SK-N-SH (cell line): ENCODE measurements at regions not wholly inside any gene's neighbourhood (a gene's known extent, or its start where the extent isn't known, plus 50 kb on each side); places are given as distances from the start of the nearest gene placed in this dataset.

Source experiments
- FOXM1 ChIP-seq: IDR thresholded peaks from 2 replicates; pipeline ENCODE4 v1.4.0; 2012; ENCODE audit warnings: low read depth, mild to moderate bottlenecking
- TF ChIP-seq, protein P1 (sequence below): fragments of 200-600 bp; sonication (generic); IDR thresholded peaks from 2 replicates; pipeline ENCODE4 v1.6.1; 2017; ENCODE audit warnings: antibody characterized with exemption, mild to moderate bottlenecking, moderate library complexity
- TF ChIP-seq, protein P2 (sequence below): IDR thresholded peaks from 2 replicates; pipeline ENCODE4 v1.4.0; 2012; ENCODE audit warnings: low read depth

DNA sequence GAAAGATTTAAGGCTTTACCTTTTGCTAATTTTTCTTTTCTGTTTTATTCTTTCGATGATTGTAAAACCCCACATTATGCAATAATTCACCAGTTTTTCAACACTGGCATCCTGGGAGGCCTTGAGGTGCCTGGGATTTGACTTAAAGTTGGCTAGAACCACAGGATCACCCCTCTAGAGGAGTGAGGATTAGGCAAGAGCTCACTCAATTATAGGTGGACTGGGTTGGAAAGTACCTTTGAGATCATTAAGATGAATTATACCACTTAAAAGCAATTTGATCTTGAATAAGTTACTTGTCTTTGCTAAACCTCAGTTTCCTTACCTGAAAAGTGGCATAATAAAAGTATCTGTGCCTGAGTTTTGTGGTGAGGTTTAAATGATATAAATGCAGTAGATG lies 212.8 kb upstream of the TPRG1 start:
- TF ChIP-seq, protein P1, sequence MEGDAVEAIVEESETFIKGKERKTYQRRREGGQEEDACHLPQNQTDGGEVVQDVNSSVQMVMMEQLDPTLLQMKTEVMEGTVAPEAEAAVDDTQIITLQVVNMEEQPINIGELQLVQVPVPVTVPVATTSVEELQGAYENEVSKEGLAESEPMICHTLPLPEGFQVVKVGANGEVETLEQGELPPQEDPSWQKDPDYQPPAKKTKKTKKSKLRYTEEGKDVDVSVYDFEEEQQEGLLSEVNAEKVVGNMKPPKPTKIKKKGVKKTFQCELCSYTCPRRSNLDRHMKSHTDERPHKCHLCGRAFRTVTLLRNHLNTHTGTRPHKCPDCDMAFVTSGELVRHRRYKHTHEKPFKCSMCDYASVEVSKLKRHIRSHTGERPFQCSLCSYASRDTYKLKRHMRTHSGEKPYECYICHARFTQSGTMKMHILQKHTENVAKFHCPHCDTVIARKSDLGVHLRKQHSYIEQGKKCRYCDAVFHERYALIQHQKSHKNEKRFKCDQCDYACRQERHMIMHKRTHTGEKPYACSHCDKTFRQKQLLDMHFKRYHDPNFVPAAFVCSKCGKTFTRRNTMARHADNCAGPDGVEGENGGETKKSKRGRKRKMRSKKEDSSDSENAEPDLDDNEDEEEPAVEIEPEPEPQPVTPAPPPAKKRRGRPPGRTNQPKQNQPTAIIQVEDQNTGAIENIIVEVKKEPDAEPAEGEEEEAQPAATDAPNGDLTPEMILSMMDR, result no peak
- no peak for TF ChIP-seq FOXM1
- TF ChIP-seq, protein P2, sequence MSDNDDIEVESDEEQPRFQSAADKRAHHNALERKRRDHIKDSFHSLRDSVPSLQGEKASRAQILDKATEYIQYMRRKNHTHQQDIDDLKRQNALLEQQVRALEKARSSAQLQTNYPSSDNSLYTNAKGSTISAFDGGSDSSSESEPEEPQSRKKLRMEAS, result no peak
